Left ventricle myocardium inferior (tissue), 1 donor: ENCODE measurements at regions not wholly inside any gene's neighbourhood (a gene's known extent, or its start where the extent isn't known, plus 50 kb on each side); places are given as distances from the start of the nearest gene placed in this dataset.
"Not testable (repeated sequence)": the region's sequence is repeated elsewhere in the genome, so short reads cannot be mapped to it uniquely, and the experiment has no call there.

Experiments used
- DNase-seq: peaks from one replicate; pipeline ENCODE4 v3.0.0-alpha.2; 2020
- H3K27ac ChIP-seq: fragments of 200-600 bp; replicated peaks from 2 replicates; pipeline ENCODE4 v1.8.0; 2021
- H3K27me3 ChIP-seq: fragments of 200-600 bp; 2 replicates; pipeline ENCODE4 v1.8.0; 2021; ENCODE audit warnings: low read depth
- H3K36me3 ChIP-seq: fragments of 200-600 bp; 2 replicates; pipeline ENCODE4 v1.8.0; 2021
- H3K4me1 ChIP-seq: fragments of 200-600 bp; 2 replicates; pipeline ENCODE4 v1.8.0; 2021
- H3K4me3 ChIP-seq: fragments of 200-600 bp; 2 replicates; pipeline ENCODE4 v1.8.0; 2021; ENCODE audit warnings: mild to moderate bottlenecking, moderate library complexity
- H3K9me3 ChIP-seq: fragments of 200-600 bp; replicated peaks from 2 replicates; pipeline ENCODE4 v1.8.0; 2021
- intact Hi-C: fragments of 100-400 bp; cut with micrococcal nuclease; formaldehyde crosslinking; loops from one replicate; pipeline ENCODE4 v1.11.0; 2022
- TF ChIP-seq, protein P1 (sequence below): fragments of 200-600 bp; IDR thresholded peaks from 2 replicates; pipeline ENCODE4 v1.8.0; 2021; ENCODE audit warnings: antibody characterized with exemption, mild to moderate bottlenecking, borderline replicate concordance
- donor health status: DM: no; HTN: yes; CAD: no; lungs with severe emphysema.

DNA sequence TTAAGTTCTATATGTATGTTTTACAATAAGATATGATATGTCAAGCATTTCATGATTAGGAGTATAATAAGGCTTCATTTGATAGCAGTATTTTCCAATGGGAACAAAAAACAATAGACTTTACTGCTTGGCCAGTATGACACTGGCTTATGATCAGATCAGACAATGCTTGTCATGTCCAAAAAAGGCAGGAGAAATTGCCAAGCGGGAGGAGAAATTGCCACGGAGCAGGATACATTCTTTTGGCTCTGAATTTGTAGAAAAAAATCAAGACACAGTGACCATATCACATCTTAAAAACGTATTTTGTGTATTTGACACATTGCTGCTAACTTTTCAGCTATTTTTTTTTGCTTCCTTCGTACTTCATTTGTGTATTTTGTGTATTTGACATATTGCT is 404.1 kb downstream of the CNTNAP4 start:
- Histone ChIP-seq H3K27ac (no peak overlapping the region), H3K9me3 (peaks cover 11% of the 10 kb centered on the region), H3K36me3 (no peaks in the 10 kb centered on the region), H3K4me3 (no peak overlapping the region), H3K4me1 (no peaks in the 10 kb centered on the region), H3K27me3 (peaks cover 5% of the 10 kb centered on the region)
- intact Hi-C loops = no loop called here
- TF ChIP-seq, protein P1, sequence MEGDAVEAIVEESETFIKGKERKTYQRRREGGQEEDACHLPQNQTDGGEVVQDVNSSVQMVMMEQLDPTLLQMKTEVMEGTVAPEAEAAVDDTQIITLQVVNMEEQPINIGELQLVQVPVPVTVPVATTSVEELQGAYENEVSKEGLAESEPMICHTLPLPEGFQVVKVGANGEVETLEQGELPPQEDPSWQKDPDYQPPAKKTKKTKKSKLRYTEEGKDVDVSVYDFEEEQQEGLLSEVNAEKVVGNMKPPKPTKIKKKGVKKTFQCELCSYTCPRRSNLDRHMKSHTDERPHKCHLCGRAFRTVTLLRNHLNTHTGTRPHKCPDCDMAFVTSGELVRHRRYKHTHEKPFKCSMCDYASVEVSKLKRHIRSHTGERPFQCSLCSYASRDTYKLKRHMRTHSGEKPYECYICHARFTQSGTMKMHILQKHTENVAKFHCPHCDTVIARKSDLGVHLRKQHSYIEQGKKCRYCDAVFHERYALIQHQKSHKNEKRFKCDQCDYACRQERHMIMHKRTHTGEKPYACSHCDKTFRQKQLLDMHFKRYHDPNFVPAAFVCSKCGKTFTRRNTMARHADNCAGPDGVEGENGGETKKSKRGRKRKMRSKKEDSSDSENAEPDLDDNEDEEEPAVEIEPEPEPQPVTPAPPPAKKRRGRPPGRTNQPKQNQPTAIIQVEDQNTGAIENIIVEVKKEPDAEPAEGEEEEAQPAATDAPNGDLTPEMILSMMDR = no peak
- no peak for DNase-seq

DNA sequence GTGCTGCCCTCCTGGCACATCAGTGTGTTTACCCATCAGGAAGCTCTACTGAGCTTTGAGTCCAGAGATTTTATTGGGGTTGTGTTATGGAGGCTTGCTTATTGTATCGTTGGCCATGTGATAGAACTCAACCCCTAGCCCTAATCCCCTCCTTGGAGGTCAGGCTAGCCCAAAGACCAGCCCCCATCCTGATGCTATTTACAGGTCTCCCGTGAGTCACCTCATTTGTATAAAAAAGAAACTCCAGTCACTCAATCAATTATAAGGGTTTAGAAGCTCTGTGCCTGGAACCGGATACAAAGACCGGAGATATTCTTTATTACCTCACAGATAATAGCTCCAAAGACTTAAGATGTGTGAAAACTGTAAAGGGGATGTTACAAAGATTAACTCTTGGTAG is 405.9 kb downstream of the CNTNAP4 start:
- DNase-seq = no peak
- peaks cover 5% of the 10 kb centered on the region for H3K27me3 ChIP-seq
- intact Hi-C loops = no loop called here

DNA sequence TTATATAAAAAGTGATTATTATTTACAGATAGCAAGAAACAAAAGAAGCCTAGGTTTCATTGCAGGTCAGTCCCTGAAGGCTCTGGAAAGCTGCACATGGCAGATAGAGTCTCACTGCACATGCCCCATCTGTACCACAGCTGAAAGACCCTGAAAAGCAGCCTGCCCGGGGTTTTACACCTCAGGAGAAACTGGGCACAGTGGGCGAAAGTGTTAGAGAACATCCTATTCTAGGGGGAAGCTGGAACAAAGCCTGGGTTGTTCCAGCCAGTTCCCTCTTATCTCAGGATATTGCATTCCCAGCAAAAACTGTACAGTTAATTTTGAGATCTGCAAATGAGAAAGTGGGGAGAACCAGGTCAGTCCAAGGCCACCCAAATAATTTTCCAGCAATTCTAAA is 419.7 kb downstream of the CNTNAP4 start:
- Histone ChIP-seq H3K4me3 (no peak overlapping the region), H3K27ac (no peak overlapping the region), H3K27me3 (no peaks in the 10 kb centered on the region), H3K9me3 (peaks cover 13% of the 10 kb centered on the region), H3K36me3 (no peaks in the 10 kb centered on the region), H3K4me1 (no peaks in the 10 kb centered on the region)
- no peak for DNase-seq
- TF ChIP-seq, protein P1 = no peak
- intact Hi-C loops = no loop called here

More for the DNA sequence above, 405.9 kb downstream of the CNTNAP4 start:
- Histone ChIP-seq H3K9me3 (peaks cover 11% of the 10 kb centered on the region), H3K4me3 (no peak overlapping the region), H3K27ac (no peak overlapping the region), H3K4me1 (no peaks in the 10 kb centered on the region), H3K36me3 (no peaks in the 10 kb centered on the region)
- TF ChIP-seq, protein P1 = no peak

DNA sequence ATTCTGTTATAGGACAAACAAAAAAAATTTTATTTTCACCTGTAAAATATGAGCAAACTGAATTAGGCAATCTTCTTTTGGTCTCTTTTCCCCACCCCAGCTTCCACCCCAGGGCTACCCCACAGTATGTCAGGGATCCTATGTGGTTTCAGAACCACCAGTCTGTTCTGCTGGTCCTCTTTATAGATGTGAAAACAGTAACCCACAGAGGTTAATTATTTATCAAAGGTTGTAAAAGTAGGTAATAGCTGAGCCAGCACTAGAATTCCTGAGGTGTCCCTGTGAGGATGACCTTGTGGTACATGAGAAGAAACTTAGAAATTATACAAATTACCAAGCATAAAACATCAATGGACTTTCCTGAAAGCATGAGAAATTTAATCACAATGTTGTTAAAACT is 428.7 kb downstream of the CNTNAP4 start:
- Histone ChIP-seq H3K36me3 (no peaks in the 10 kb centered on the region), H3K27ac (no peak overlapping the region), H3K4me3 (no peak overlapping the region), H3K27me3 (no peaks in the 10 kb centered on the region), H3K9me3 (no peaks in the 10 kb centered on the region), H3K4me1 (no peaks in the 10 kb centered on the region)
- TF ChIP-seq, protein P1 = no peak
- no peak for DNase-seq
- intact Hi-C loops = no loop called here

DNA sequence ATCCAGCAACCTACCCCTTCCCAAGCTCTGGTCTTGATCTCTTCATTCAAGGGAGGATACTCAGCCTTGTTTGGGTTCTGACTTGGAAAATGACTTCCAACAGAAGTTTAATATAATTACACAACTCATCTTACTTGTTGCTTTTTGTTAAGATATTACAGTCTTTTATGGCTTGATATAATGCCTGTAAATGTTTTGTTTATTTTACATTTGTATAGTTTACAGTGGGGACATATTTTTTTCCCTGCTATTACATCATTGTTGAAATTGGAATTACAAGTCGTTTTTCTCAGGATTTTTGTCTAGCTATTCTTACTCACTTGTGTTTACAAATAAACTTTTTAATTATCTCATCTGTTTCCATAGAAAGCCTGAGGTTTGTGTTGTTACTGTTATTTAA is 436.0 kb downstream of the CNTNAP4 start:
- no peak for DNase-seq
- TF ChIP-seq, protein P1 = no peak
- Histone ChIP-seq H3K4me1 (no peaks in the 10 kb centered on the region), H3K4me3 (no peak overlapping the region), H3K36me3 (no peaks in the 10 kb centered on the region), H3K27me3 (no peaks in the 10 kb centered on the region), H3K9me3 (peaks cover 18% of the 10 kb centered on the region), H3K27ac (no peak overlapping the region)
- intact Hi-C loops = no loop called here

DNA sequence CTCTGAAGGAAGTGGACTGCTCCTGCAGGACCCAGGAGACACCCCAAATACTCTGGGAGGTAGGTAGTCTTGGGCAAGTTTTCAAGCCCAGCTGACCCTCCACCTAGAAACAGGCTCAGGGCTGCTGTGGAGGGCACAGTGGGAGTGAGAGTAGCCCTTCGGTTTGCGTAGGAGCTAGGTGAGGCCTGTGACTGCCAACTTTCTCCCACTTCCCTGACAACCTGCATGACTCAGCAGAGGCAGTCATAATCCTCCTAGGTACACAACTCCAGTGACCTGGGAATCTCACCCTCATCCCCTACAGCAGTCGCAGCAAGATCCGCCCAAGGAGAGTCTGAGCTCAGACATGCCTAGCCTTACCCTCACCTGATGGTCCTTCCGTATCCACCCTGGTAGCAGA is 439.1 kb downstream of the CNTNAP4 start:
- H3K4me1 ChIP-seq, H3K27ac ChIP-seq, DNase-seq, H3K27me3 ChIP-seq, H3K36me3 ChIP-seq, H3K4me3 ChIP-seq, intact Hi-C loops: not testable (repeated sequence)
- peaks cover 18% of the 10 kb centered on the region for H3K9me3 ChIP-seq
